ENCODE measurements at regions not wholly inside any gene's neighbourhood (a gene's known extent, or its start where the extent isn't known, plus 50 kb on each side); places are given as distances from the start of the nearest gene placed in this dataset.
"Not testable (repeated sequence)": the region's sequence is repeated elsewhere in the genome, so short reads cannot be mapped to it uniquely, and the experiment has no call there.

DNA sequence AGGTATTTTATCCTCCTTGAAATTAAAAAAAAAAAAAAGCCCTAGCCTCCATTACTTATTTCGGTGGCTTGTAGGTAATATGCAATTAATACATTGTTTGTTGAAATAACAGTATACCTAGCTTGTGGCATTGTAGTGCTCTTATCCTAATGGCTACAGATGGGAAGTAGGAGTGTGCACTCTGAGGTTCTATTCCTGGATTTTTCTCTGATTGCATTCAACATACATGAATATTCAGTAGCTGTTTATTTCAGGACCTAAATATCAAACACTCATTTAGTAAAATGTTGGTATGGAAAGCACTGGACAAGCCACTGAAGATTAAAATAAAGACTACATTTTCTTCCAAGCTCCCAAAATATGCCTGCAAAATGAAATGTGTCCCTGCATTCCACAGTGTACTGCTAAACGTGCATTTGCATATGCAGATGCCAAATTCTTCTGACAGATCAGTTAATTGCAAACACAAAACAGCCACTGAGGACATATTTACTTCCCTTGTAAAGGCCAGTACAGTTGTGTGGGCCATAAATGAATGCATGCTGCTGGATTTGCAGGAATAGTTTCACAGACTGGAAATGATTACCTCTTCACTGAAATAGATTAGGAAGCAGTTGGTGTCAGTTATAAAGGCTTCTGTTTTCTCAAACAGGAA, 826.1 kb downstream of the PRELID2 start:
- Histone ChIP-seq H3K4me3 (no peak overlapping the region), H3K4me1 (no peaks in the 10 kb centered on the region), H3K9me3 (no peaks in the 10 kb centered on the region), H3K36me3 (replicated peaks) (no peaks in the 10 kb centered on the region), H3K27me3 (ENCODE audit: low read depth) (no peaks in the 10 kb centered on the region)
- in situ Hi-C loops (cut with MboI; ENCODE audit: low sequenced_read_pairs): no loop called here
- no peak for DNase-seq (ENCODE audit: low spot score in 2 of 2)

DNA sequence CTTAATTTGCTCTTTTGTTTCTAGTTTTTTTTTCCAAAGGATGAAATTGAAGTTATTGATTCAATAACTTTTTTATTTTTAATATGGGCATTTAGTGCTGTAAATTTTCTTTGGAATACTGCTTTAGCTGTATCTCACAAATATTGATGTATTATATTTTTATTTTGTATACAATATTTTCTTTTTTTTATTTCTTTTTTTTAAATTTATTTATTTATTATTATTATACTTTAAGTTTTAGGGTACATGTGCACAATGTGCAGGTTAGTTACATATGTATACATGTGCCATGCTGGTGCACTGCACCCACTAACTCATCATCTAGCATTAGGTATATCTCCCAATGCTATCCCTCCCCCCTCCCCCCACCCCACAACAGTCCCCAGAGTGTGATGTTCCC, 823.7 kb downstream of the KCTD16 start:
- H3K4me1 ChIP-seq; H3K36me3 ChIP-seq (replicated peaks); H3K9me3 ChIP-seq; in situ Hi-C loops (cut with MboI; ENCODE audit: low sequenced_read_pairs); H3K27me3 ChIP-seq (ENCODE audit: low read depth); DNase-seq (ENCODE audit: low spot score in 2 of 2); H3K4me3 ChIP-seq: not testable (repeated sequence)

DNA sequence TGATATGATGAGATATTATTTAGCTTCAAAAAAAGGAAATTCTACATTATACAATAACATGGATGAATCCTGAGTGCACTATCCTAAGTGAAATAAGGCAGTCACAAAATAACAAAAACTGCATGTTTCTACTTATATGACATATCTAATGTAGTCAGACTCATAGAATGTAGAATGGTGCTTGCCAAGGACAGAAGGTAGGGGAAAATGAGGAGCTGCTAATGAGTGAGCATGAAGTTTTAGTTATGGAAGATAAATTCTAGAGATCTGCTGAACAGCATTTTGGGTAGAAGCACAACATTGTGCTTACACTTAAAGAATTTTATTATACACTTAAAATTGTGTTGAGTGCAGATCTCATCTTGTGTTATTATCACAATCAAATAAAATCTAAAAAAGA, 812.4 kb downstream of the KCTD16 start:
- in situ Hi-C loops (cut with MboI; ENCODE audit: low sequenced_read_pairs): no loop called here
- no peaks in the 10 kb centered on the region for H3K9me3 ChIP-seq
- no peaks in the 10 kb centered on the region for H3K27me3 ChIP-seq (ENCODE audit: low read depth)
- no peak overlapping the region for H3K4me3 ChIP-seq
- no peaks in the 10 kb centered on the region for H3K4me1 ChIP-seq
- H3K36me3 ChIP-seq (replicated peaks): no peaks in the 10 kb centered on the region
- no peak for DNase-seq (ENCODE audit: low spot score in 2 of 2)

DNA sequence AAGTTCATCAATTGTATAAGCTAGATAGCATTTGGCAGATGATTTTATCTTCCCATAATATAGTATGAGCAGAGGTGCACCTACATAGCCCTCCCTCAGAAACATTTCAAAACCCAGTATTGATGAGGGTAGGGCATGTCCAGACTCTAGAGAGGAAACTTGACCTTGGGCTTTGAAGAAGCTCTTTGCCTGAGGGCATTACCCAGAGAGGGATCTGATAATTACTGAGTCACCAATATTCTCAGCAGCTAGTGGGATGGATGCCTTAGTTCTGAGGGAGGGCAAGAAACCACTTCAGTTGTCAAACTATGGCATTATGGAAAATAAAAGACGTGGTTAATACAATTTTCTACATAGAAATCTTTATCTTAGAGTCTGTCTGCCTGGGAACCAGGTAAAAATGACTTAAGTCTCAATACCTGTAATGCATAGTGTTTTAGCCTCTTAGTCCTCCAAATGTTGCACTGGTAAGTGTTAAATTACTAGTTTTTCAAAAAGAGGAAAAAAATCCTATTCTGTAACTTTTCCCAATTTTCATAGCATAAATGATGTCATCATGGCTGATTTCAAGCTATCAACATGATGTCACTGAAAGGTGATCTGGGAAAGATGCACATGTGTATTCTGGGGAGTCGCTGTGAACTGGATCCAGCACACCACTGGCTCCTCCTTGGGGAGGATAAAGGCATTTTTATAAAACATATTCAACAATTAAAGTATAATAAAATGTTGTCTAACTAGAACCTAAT, 809.0 kb downstream of the KCTD16 start:
- DNase-seq (ENCODE audit: low spot score in 2 of 2): no peak
- Histone ChIP-seq H3K4me1 (no peaks in the 10 kb centered on the region), H3K36me3 (replicated peaks) (no peaks in the 10 kb centered on the region), H3K9me3 (no peaks in the 10 kb centered on the region), H3K4me3 (no peak overlapping the region), H3K27me3 (ENCODE audit: low read depth) (no peaks in the 10 kb centered on the region)
- in situ Hi-C loops (cut with MboI; ENCODE audit: low sequenced_read_pairs): no loop called here

DNA sequence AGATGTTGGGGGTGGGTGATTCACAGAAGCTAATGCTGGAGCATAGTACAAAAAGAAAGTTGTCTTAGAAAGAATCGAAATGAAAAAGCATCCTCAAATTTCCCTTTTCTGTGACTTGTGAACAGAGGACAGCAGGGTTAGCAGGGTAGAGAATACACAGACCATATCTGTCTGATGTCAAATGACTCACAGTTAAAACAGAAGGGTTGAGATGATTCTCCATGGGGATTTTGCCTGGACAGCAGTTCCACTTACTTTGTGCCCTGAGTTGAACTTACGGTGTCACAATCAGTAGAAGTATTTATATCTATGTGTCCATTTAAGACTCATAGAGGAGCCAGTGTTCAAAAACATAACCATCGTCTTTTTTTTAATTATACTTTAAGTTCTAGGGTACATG, 801.6 kb downstream of the KCTD16 start:
- Histone ChIP-seq H3K27me3 (ENCODE audit: low read depth) (no peaks in the 10 kb centered on the region), H3K9me3 (no peaks in the 10 kb centered on the region), H3K4me3 (no peak overlapping the region), H3K4me1 (no peaks in the 10 kb centered on the region), H3K36me3 (replicated peaks) (no peaks in the 10 kb centered on the region)
- DNase-seq (ENCODE audit: low spot score in 2 of 2): no peak
- in situ Hi-C loops (cut with MboI; ENCODE audit: low sequenced_read_pairs): no loop called here

DNA sequence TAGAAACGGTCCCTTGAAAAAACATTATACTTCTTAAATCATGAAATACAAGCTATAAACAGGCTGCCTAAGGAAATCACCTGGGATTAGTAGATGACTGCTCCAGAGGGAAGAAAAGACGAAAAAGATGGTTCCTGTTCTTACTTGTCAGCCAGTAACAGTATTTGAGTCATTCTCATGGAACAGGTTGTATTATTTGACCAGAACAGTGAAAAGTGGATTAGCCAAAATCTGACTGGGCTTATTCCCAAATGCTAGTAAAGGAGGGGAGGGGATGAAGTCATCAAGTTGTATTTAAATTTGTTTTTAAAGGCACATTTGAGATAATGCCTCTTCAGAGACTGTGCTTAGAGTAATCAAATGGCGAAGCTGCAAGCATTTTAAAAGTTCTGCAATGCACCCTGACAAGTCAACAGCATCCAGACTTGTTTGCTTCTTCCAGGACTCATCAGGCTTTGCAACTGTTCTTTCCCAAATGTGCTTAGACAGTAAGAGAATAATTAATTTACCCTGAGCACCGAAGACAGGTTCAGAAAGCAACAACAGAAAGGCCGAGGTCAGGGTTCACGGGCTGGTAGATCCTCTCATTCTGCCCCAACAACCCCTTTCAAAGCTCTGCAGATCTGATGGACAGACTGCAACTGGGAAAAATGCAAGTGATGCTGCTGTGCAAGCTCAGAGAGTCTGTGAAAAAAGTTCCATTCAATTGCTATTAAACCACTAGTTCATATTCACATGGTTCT, 800.6 kb downstream of the KCTD16 start:
- in situ Hi-C loops (cut with MboI; ENCODE audit: low sequenced_read_pairs): no loop called here
- Histone ChIP-seq H3K4me3 (no peak overlapping the region), H3K27me3 (ENCODE audit: low read depth) (no peaks in the 10 kb centered on the region), H3K9me3 (no peaks in the 10 kb centered on the region), H3K36me3 (replicated peaks) (no peaks in the 10 kb centered on the region), H3K4me1 (no peaks in the 10 kb centered on the region)
- no peak for DNase-seq (ENCODE audit: low spot score in 2 of 2)

DNA sequence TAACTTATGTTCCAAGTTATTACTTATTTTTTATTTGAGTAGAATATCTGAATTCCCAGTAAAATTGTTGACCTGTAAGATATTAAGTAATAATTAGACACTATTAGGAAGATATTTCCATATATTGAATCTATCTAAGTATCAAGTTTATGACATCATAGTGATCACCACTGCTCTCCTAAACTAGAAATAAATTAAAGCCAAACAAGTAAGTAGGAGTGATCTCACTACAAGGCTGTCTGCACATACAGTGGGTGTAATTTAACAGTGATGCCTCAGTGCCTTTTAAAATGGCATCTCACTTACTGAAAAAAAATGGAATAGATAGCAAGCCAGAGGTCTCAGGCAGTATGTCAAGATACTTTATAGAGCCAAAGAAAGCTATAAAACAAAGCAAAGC, 789.6 kb downstream of the KCTD16 start:
- no peak for DNase-seq (ENCODE audit: low spot score in 2 of 2)
- Histone ChIP-seq H3K27me3 (ENCODE audit: low read depth) (no peaks in the 10 kb centered on the region; the same call in 1 of the 2 replicates), H3K4me1 (no peaks in the 10 kb centered on the region), H3K36me3 (replicated peaks) (no peaks in the 10 kb centered on the region), H3K9me3 (no peaks in the 10 kb centered on the region), H3K4me3 (no peak overlapping the region)
- in situ Hi-C loops (cut with MboI; ENCODE audit: low sequenced_read_pairs): no loop called here

DNA sequence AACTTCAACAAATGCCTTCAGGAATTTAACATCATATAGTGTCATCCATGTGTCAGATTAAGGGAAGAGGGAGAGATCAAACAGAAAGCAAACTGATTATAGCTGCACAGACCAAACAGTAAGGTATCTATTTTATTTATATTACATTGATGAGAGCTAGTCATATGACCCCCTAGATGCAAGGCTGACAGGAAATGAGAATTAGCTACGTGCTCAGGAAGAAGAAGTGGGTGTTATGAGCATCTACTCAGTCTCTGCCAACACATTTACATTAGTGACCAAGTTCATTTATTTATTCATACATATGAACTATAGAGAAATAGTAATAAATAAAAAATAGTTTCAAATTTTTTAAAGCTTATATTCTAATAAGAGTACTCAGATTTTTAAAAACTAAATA, 787.3 kb downstream of the KCTD16 start:
- H3K36me3 ChIP-seq (replicated peaks): no peaks in the 10 kb centered on the region
- in situ Hi-C loops (cut with MboI; ENCODE audit: low sequenced_read_pairs): no loop called here
- H3K27me3 ChIP-seq (ENCODE audit: low read depth): no peaks in the 10 kb centered on the region; the same call in 1 of the 2 replicates
- no peaks in the 10 kb centered on the region for H3K4me1 ChIP-seq
- no peak overlapping the region for H3K4me3 ChIP-seq
- no peaks in the 10 kb centered on the region for H3K9me3 ChIP-seq
- no peak for DNase-seq (ENCODE audit: low spot score in 2 of 2)

DNA sequence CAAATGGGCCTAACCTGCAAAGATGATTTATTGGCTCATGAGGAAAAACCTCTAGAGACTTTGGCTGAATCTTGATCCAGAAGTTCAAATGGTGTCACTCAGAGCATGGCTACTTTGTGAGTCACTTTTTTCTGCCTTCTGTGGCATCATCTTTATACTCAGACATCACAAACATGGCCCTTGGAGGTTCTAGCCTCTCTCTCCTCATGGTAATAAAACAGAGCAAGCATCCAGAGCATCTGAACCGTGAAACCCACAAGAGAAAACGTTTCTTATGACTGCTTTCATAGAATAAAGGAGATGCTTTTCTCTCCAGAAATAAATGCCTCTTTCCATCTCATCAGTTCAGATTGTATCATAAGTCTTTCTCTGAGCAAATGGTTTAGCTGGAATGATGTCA, 780.3 kb downstream of the KCTD16 start:
- DNase-seq (ENCODE audit: low spot score in 2 of 2): no peak
- Histone ChIP-seq H3K36me3 (replicated peaks) (no peaks in the 10 kb centered on the region), H3K4me1 (no peaks in the 10 kb centered on the region), H3K4me3 (no peak overlapping the region), H3K27me3 (ENCODE audit: low read depth) (no peaks in the 10 kb centered on the region; the same call in 1 of the 2 replicates), H3K9me3 (no peaks in the 10 kb centered on the region)
- in situ Hi-C loops (cut with MboI; ENCODE audit: low sequenced_read_pairs): no loop called here

DNA sequence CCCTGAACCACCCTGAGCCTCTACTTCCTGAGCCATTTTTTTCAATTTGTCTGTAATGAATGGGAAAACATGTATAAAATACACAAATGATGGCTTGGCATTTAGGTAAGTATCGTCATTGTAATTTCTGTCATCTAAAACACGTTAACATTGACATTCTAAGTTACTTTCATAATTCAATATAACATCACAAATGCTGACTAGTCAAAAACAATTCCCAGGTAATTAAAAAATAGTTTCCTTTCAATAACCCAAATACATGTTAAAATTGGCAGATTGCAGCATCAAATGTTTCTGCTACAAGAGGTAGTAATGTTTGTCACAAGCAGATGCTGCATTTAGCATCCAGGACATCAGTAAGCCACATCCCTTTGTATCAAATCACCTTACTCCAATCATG, 776.4 kb downstream of the KCTD16 start:
- no peak for DNase-seq (ENCODE audit: low spot score in 2 of 2)
- no peaks in the 10 kb centered on the region for H3K9me3 ChIP-seq
- in situ Hi-C loops (cut with MboI; ENCODE audit: low sequenced_read_pairs): no loop called here
- H3K4me1 ChIP-seq: no peaks in the 10 kb centered on the region
- H3K36me3 ChIP-seq (replicated peaks): no peaks in the 10 kb centered on the region
- H3K4me3 ChIP-seq: no peak overlapping the region
- no peaks in the 10 kb centered on the region for H3K27me3 ChIP-seq (ENCODE audit: low read depth)

DNA sequence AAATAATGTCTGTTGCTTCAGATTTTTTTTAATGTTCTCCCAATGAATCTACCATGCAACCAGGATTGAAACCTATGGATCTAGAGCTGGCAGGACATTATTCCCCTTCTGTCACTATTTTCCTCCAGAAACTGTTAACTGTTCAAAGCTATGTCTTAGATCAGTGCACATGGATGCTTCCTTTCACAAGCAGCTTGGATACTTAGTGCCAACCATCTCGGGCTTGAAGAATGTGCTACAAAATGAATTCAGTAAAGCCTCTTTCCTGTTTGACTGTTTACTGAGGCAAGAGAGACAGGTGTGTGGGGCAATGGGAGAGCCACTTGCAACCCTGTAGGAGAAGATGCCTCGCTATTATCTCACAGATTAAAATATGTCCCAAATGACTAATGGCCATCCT, 774.8 kb downstream of the KCTD16 start:
- in situ Hi-C loops (cut with MboI; ENCODE audit: low sequenced_read_pairs): no loop called here
- H3K27me3 ChIP-seq (ENCODE audit: low read depth): no peaks in the 10 kb centered on the region
- no peak for DNase-seq (ENCODE audit: low spot score in 2 of 2)
- no peak overlapping the region for H3K4me3 ChIP-seq
- H3K36me3 ChIP-seq (replicated peaks): no peaks in the 10 kb centered on the region
- H3K9me3 ChIP-seq: no peaks in the 10 kb centered on the region
- H3K4me1 ChIP-seq: no peaks in the 10 kb centered on the region

DNA sequence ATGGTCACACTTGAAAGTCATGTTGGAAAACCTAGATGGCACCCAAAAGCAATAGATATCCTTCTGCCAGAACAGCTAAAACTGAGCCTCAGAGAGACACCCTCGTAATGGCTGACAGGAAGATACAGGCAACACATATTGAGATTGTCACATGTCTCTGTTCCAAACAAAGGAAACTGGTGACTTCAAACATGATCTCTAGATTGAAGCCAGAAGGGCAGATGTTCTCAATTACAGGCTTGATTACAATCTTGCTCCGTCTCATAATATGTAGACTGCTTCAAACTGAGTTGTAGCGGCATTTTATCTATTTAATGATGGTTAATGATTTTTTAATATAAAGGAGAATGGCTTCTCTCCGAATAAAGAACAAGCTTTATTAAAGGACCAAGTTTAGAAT, 774.3 kb downstream of the KCTD16 start:
- in situ Hi-C loops (cut with MboI; ENCODE audit: low sequenced_read_pairs): no loop called here
- no peaks in the 10 kb centered on the region for H3K36me3 ChIP-seq (replicated peaks)
- H3K4me3 ChIP-seq: no peak overlapping the region
- H3K9me3 ChIP-seq: no peaks in the 10 kb centered on the region
- no peaks in the 10 kb centered on the region for H3K27me3 ChIP-seq (ENCODE audit: low read depth)
- no peaks in the 10 kb centered on the region for H3K4me1 ChIP-seq
- DNase-seq (ENCODE audit: low spot score in 2 of 2): no peak

DNA sequence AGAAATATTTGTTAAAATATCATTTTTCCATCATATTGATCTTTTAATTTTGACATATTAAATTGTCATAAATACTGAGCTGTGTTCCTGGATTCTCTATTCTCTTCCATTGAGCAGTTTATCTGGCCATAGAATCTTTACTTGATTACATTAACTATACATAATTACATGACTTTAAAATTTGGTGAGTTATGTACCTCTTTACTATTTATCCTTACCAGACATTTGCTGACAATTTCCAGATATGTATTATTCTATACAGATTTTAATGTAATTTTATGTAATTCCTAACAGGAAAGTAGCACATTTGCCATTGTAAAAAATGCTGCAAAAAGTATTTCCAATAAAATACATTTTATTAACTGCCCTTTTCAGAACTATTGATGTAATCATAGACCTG, 770.3 kb downstream of the KCTD16 start:
- H3K9me3 ChIP-seq: no peaks in the 10 kb centered on the region
- no peaks in the 10 kb centered on the region for H3K4me1 ChIP-seq
- no peaks in the 10 kb centered on the region for H3K27me3 ChIP-seq (ENCODE audit: low read depth)
- no peaks in the 10 kb centered on the region for H3K36me3 ChIP-seq (replicated peaks)
- DNase-seq (ENCODE audit: low spot score in 2 of 2): no peak
- H3K4me3 ChIP-seq: no peak overlapping the region
- in situ Hi-C loops (cut with MboI; ENCODE audit: low sequenced_read_pairs): no loop called here

DNA sequence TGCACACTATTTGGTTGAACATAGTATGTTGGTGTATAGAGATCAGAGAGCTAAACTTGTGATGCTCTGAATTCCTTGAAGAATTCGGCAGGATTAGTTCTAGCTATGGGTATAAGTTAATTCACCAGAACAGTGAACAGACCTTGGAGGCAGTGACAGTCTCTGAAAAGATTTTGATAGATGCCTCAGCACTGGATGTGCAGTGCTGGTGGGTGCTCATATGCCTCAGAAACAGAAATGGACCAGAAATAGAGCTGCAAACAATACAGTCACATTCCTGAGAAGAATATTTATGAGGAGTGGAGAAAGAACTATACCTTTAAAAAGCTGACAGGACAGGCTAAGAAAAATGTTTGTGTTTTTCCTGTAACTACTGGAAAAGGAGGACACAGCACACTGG, 747.7 kb downstream of the KCTD16 start:
- no peaks in the 10 kb centered on the region for H3K9me3 ChIP-seq
- DNase-seq (ENCODE audit: low spot score in 2 of 2): no peak
- H3K36me3 ChIP-seq (replicated peaks): no peaks in the 10 kb centered on the region
- in situ Hi-C loops (cut with MboI; ENCODE audit: low sequenced_read_pairs): no loop called here
- H3K27me3 ChIP-seq (ENCODE audit: low read depth): no peaks in the 10 kb centered on the region
- no peaks in the 10 kb centered on the region for H3K4me1 ChIP-seq
- no peak overlapping the region for H3K4me3 ChIP-seq
